Fibroblast of skin of scalp (primary cell): ENCODE measurements at regions not wholly inside any gene's neighbourhood (a gene's known extent, or its start where the extent isn't known, plus 50 kb on each side); places are given as distances from the start of the nearest gene placed in this dataset.
"Not testable (repeated sequence)": the region's sequence is repeated elsewhere in the genome, so short reads cannot be mapped to it uniquely, and the experiment has no call there.

Experiments
- DNase-seq: peaks from one replicate; pipeline ENCODE4 v3.0.0-alpha.2; 2013

GRCh38 chr9:15032860-15033259, 122.6 kb upstream of the FREM1 start:
- DNase-seq, result no peak

GRCh38 chr9:15021146-15021545, 110.9 kb upstream of the FREM1 start:
- no peak for DNase-seq

- DNase-seq, result no peak
These were observed 107.9 kb upstream of the FREM1 start for GRCh38 chr9:15018096-15018637.

- no peak for DNase-seq
These were observed 100.4 kb upstream of the FREM1 start for GRCh38 chr9:15010581-15010980.

DNA sequence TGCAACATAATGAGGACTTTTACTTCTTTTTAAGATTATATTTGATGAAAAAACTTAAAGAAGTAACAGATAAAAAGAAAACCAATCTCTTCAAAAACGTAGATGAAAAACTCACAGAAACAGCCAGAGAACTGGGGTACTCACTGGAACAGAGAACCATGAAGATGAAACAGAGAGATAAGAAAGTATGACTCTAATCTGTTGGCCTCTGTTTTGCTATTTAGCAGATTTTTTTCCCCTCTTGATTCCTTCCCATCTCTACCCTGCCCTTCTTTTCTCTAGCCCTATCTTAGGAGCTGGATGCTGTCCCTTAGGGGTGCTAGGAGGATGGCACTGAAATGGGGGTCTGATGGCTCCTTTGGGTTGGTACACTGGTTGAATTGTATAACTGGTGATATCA, 97.5 kb upstream of the FREM1 start:
- no peak for DNase-seq

DNA sequence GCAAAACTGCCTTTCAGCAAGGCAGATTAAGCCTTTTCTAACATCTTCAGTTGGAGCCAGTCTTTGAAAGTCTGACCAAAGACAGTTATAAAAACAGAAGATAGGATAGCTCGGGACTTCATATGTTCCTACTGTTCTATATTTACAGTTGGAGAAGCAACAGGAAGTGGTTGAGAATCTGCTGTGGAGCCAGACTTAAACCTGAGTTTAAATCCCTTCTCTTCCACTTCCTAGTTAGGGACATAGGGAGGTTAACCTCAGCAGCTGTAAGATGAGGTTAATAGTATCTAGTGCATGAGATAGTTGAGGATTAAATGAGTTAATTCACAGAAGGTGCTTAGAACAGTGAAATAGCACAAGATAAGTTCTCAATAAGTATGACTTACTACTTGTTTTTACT, 84.5 kb upstream of the FREM1 start:
- DNase-seq, result no peak

DNA sequence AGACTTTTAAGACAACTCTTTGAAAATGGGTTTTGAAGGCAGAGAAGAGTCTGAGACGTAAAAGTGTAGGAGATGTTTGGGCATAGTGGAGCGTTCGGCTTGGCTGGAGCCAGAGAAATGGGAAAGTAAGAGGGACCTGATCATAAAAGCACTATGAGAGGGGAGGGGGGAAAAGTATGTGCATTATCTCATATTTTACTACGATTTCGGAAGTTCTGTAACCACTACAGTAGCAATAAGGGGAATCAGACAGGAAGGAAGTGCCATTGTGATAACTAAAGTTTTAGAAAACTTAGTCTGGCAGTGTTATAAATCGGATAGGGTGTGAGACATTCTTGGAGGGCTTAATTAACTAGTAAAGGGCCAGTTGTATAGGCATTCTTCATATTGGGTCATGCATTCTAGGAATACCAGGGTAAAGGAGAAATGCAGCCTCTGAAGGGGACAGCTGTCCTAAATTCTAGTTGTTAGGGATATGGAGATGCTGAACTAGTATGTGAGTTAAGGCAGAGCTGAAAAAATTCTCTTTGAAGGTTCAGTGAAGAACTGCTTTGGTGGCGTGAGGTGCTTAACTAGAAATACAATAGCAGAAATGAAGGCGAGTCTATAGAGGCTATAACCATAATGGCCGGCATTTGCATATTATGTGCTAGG, 83.8 kb upstream of the FREM1 start:
- no peak for DNase-seq

- DNase-seq, result peak; percentile 92
These were observed 83.0 kb upstream of the FREM1 start for GRCh38 chr9:14993061-14993800.

DNA sequence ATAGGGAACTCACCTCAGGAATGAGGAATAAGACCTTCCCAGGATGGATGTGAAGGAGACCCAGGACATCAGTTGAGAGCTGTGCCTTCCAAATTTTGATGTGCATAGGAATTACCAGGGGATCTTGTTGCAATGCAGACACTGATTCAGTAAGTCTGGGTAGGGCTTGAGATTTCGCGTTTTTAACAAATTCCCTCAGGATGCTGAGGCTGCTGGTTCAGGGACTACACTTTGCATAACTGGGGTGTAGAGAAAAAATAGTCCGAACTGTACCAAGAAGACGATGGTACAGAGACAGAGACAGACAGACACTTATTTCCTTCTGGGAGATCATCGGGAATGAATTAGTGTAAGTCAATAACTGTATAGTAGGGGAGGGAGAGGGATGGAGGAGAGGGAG, 82.3 kb upstream of the FREM1 start:
- no peak for DNase-seq

GRCh38 chr9:14992081-14992480, 81.9 kb upstream of the FREM1 start:
- peak; percentile 22 for DNase-seq

- DNase-seq, result not testable (repeated sequence)
These were observed 80.4 kb upstream of the FREM1 start for GRCh38 chr9:14990647-14991046.

GRCh38 chr9:14989811-14990210, 79.6 kb upstream of the FREM1 start:
- peak; percentile 27 for DNase-seq

DNA sequence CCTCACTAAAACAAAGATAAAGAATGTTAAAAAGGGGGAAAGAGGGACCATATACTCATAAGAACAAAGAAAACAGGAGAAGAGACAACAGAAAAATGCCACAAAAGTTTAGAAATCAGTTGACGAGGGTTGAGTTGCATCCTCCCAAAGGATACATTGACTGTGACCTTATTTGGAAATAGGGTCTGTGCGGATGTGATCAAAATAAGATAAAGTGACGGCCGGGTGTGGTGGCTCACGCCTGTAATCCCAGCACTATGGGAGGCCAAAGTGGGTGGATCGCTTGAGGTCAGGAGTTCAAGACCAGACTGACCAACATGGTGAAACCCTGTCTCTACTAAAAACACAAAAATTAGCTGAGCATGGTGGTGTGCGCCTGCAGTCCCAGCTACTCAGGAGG, 79.1 kb upstream of the FREM1 start:
- not testable (repeated sequence) for DNase-seq

GRCh38 chr9:14987858-14988257, 77.6 kb upstream of the FREM1 start:
- DNase-seq, result no peak

- DNase-seq, result peak; percentile 60
These were observed 75.2 kb upstream of the FREM1 start for GRCh38 chr9:14985419-14985818.

DNA sequence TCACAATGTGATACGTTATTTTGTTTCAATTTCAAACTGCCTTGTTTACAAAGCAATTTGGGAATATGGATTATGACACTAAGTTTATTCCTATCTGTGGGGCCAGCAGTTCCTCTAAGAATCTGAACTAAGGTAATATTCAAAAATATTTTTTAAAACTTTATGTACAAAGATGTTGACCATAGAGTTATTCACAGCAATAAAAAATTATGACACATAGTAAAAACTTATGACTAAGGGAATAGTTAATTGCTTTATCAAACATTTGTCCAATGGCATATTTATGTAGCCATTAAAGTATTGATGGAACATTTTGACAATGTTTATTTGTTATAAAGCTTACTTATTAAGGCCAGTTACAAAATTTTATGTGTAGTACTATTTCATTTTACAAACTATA, 73.4 kb upstream of the FREM1 start:
- DNase-seq, result no peak

GRCh38 chr9:14981291-14981950, 71.2 kb upstream of the FREM1 start:
- DNase-seq, result no peak

DNA sequence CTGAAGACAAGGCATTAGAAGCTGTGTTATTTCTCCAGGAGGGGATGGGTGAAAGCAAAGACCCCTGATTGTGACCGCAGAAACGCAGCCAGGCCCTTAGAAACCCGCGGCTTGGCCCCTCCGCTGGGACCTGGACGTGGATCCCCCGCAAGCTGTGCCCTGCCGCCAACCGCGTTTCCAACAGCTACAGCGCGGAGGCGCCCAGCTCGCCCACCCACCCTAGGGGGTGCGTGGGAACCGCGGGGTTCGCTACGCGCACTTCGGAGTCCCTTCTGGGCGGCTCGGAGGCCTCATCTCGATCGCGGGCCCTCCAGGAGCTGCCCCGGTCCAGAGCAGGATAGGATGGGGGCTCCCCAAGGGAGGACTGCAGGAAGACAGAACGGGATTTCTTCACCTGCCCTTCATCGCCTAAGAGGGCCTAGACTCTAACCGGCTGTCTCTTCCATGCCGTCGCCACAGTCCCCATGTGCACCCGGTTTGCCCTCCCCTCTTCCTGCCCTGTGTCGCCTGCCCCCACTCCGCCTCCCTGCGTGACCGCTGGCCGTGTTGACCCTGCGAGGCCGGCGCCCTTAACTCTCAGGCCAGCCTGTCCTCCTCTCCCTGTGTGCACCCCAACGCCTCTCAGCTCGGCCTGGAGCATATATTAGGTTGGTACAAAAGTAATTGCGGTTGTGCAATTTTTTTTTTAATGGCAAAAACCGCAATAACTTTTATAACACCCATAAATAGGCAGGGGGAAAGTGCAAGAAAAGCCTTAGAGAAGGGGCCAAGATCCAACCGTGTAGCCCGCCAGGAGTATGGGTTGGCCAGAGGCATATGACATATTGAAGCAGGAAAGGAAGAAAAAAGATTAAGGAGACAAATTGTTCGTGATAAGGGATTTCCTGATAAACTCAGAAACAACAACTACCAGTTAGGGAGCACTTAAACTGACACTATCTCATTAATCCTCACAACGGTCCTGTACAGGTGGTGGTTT, 68.1 kb upstream of the FREM1 start:
- no peak for DNase-seq

DNA sequence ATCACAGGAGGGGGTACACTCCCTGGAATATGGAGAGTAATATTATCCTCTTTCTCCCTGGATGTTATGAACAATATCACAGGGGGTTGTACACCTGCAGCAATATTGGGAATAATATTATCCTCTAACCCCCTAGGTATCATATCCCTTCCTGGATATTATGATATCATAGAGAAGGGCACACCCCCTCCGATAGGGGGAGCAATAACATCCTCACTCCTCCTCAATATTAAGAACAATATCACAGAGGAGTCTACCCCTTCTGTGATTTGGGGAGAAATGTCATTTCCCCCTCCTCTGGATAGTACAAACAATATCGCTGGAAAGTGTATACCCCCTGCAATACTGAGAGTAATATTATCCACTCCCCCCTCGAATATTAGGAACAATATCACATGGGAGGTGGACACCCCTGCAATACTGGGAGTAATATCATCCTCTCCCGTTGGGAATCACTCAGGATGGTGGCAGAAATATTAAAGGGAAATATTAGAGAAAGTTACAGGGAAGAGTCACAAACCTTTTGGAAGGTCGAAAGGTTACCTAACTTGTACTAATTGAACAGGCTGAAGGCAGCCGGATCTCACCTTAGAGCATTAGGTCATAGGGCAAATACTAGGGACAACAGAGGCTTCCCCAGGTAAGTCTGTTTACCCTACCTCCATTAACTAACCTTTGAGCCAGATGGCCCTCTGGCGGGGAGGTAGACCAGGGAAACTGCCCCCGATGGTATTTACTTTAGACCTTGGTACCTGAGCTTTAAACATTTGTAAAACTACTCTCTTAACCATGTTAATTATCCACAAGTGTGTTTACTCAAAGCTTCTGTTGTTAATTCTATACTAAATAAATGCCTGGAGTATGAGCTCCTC, 57.5 kb upstream of the FREM1 start:
- no peak for DNase-seq

DNA sequence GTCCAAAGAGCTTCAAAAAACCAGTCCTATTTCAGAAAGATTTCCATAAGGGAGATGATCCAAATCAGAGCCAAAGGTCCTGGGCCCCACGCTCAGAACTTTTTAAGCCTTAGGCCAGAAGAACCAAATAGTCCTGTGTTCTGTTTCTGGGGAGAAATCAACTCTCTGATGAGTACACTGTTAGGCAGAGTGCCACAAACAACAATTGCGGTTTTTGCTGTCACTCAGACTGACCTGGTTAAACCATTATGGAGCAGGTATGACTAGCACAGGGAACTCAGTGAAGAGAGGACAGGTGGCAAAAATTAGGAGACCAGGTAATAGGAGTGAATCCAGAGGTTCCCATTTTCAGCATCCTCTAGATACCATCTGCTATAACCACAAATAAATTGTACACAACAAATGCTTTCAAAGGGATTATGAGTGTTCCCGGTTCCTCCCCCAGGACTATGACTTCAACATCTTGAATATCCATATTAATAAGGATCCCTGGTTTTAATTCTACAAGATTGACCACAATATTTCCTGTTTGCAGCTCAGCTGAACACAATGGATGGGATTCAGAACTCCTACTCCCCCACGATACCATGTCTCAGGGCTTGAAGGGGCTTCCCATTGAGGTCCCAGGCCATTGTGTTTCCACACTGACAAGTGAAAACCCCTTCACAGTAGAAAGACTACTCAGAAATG, 52.1 kb upstream of the FREM1 start:
- no peak for DNase-seq
